ENCODE measurements at regions not wholly inside any gene's neighbourhood (a gene's known extent, or its start where the extent isn't known, plus 50 kb on each side); places are given as distances from the start of the nearest gene placed in this dataset.

- no peak overlapping the region for H3K4me3 Mint-ChIP-seq (ENCODE audit: low read depth, unreplicated experiment)
- H3K4me1 Mint-ChIP-seq (ENCODE audit: low read depth, unreplicated experiment), result no peaks in the 10 kb centered on the region
- intact Hi-C loops (cut with micrococcal nuclease; ENCODE audit: unreplicated experiment), result no loop called here
- no TSS peak for BruUV-seq (replicated peaks)
- DNase-seq, result no peak
- H3K27ac Mint-ChIP-seq (ENCODE audit: unreplicated experiment), result no peak overlapping the region
- no peaks in the 10 kb centered on the region for H3K27me3 Mint-ChIP-seq (ENCODE audit: unreplicated experiment)
- CTCF ChIA-PET, result interaction anchor here (1.7 kb wide), 1 partner anchor 12 kb away, joined by 3 read pairs; no protein-coding TSS in a partner anchor
- H3K36me3 Mint-ChIP-seq (ENCODE audit: insufficient read depth, unreplicated experiment), result no peaks in the 10 kb centered on the region
- no peaks in the 10 kb centered on the region for H3K9me3 Mint-ChIP-seq (ENCODE audit: low read depth, unreplicated experiment)
- no peak for TF ChIP-seq CTCF (IDR thresholded peaks at IDR 0.05; ENCODE audit: unreplicated experiment)
Observed at GRCh38 chr2:117071556-117072102, 742.9 kb upstream of the DDX18 start.

- Mint-ChIP-seq H3K4me1 (ENCODE audit: low read depth, unreplicated experiment) (no peaks in the 10 kb centered on the region), H3K4me3 (ENCODE audit: low read depth, unreplicated experiment) (no peak overlapping the region), H3K27me3 (ENCODE audit: unreplicated experiment) (no peaks in the 10 kb centered on the region), H3K9me3 (ENCODE audit: low read depth, unreplicated experiment) (no peaks in the 10 kb centered on the region), H3K27ac (ENCODE audit: unreplicated experiment) (no peak overlapping the region), H3K36me3 (ENCODE audit: insufficient read depth, unreplicated experiment) (no peaks in the 10 kb centered on the region)
- intact Hi-C loops (cut with micrococcal nuclease; ENCODE audit: unreplicated experiment), result no loop called here
- no peak for DNase-seq
- no peak for TF ChIP-seq CTCF (IDR thresholded peaks at IDR 0.05; ENCODE audit: unreplicated experiment)
- CTCF ChIA-PET, result no interaction called here
- BruUV-seq (replicated peaks), result no TSS peak
Observed at GRCh38 chr2:117074756-117075155, 739.7 kb upstream of the DDX18 start.

- CTCF ChIA-PET, result no interaction called here
- TF ChIP-seq CTCF (IDR thresholded peaks at IDR 0.05; ENCODE audit: unreplicated experiment), result no peak
- Mint-ChIP-seq H3K27ac (ENCODE audit: unreplicated experiment) (no peak overlapping the region), H3K9me3 (ENCODE audit: low read depth, unreplicated experiment) (no peaks in the 10 kb centered on the region), H3K4me3 (ENCODE audit: low read depth, unreplicated experiment) (no peak overlapping the region), H3K36me3 (ENCODE audit: insufficient read depth, unreplicated experiment) (no peaks in the 10 kb centered on the region), H3K4me1 (ENCODE audit: low read depth, unreplicated experiment) (no peaks in the 10 kb centered on the region), H3K27me3 (ENCODE audit: unreplicated experiment) (no peaks in the 10 kb centered on the region)
- no TSS peak for BruUV-seq (replicated peaks)
- no peak for DNase-seq
- intact Hi-C loops (cut with micrococcal nuclease; ENCODE audit: unreplicated experiment), result no loop called here
Observed at GRCh38 chr2:117085256-117085655, 729.2 kb upstream of the DDX18 start.

GRCh38 chr2:117085737-117086136 is 728.8 kb upstream of the DDX18 start:
- H3K36me3 Mint-ChIP-seq (ENCODE audit: insufficient read depth, unreplicated experiment), result no peaks in the 10 kb centered on the region
- CTCF ChIA-PET, result no interaction called here
- DNase-seq, result no peak
- BruUV-seq (replicated peaks), result no TSS peak
- no peaks in the 10 kb centered on the region for H3K27me3 Mint-ChIP-seq (ENCODE audit: unreplicated experiment)
- TF ChIP-seq CTCF (IDR thresholded peaks at IDR 0.05; ENCODE audit: unreplicated experiment), result no peak
- intact Hi-C loops (cut with micrococcal nuclease; ENCODE audit: unreplicated experiment), result no loop called here
- no peaks in the 10 kb centered on the region for H3K4me1 Mint-ChIP-seq (ENCODE audit: low read depth, unreplicated experiment)
- no peak overlapping the region for H3K27ac Mint-ChIP-seq (ENCODE audit: unreplicated experiment)
- no peaks in the 10 kb centered on the region for H3K9me3 Mint-ChIP-seq (ENCODE audit: low read depth, unreplicated experiment)
- H3K4me3 Mint-ChIP-seq (ENCODE audit: low read depth, unreplicated experiment), result no peak overlapping the region

Measured in Calu3 (cell line).